ENCODE measurements at regions not wholly inside any gene's neighbourhood (a gene's known extent, or its start where the extent isn't known, plus 50 kb on each side); places are given as distances from the start of the nearest gene placed in this dataset.

- no peak for TF ChIP-seq PKNOX1 (IDR thresholded peaks at IDR 0.05)
- CTCF ChIA-PET, result no interaction called here
- POLR2A ChIA-PET, result no interaction called here
- DNase-seq (ENCODE audit: extremely low spot score), result no peak
Measured at GRCh38 chrX:25618248-25618647, 519.9 kb upstream of the MAGEB18 start.

- no peak for TF ChIP-seq NFRKB (IDR thresholded peaks at IDR 0.05)
- TF ChIP-seq SP1 (IDR thresholded peaks at IDR 0.05), result no peak
- TF ChIP-seq ARNT (IDR thresholded peaks at IDR 0.05), result no peak
- TF ChIP-seq FOXM1 (IDR thresholded peaks at IDR 0.05; ENCODE audit: borderline replicate concordance), result no peak
- no peak for TF ChIP-seq PKNOX1 (IDR thresholded peaks at IDR 0.05)
- no peak for TF ChIP-seq FOXK2 (IDR thresholded peaks at IDR 0.05)
- no peak for TF ChIP-seq ZNF384 (IDR thresholded peaks at IDR 0.05)
- TF ChIP-seq ELF4 (IDR thresholded peaks at IDR 0.05), result no peak
- no peak for TF ChIP-seq HDGF (IDR thresholded peaks at IDR 0.05; ENCODE audit: borderline replicate concordance)
- TF ChIP-seq CTBP1 (IDR thresholded peaks at IDR 0.05; ENCODE audit: borderline replicate concordance), result no peak
- TF ChIP-seq TARDBP (IDR thresholded peaks at IDR 0.05), result no peak
- no peak for TF ChIP-seq BHLHE40 (IDR thresholded peaks at IDR 0.05; ENCODE audit: borderline replicate concordance)
- no peak for TF ChIP-seq LEF1 (IDR thresholded peaks at IDR 0.05; ENCODE audit: borderline replicate concordance)
- TF ChIP-seq L3MBTL2 (conservative IDR thresholded peaks at IDR 0.05), result no peak
- no peak for TF ChIP-seq FOXA1 (IDR thresholded peaks at IDR 0.05)
- no peak for TF ChIP-seq SUZ12 (IDR thresholded peaks at IDR 0.05)
- no peak for DNase-seq (ENCODE audit: extremely low spot score)
- ChIA-PET POLR2A (no interaction called here), CTCF (no interaction called here)
Measured at GRCh38 chrX:25640276-25640675, 497.9 kb upstream of the MAGEB18 start.

- TF ChIP-seq FOXM1 (IDR thresholded peaks at IDR 0.05; ENCODE audit: borderline replicate concordance) (no peak), SP1 (IDR thresholded peaks at IDR 0.05) (no peak), TARDBP (IDR thresholded peaks at IDR 0.05) (no peak), NFRKB (IDR thresholded peaks at IDR 0.05) (no peak), ZNF384 (IDR thresholded peaks at IDR 0.05) (no peak), LEF1 (IDR thresholded peaks at IDR 0.05; ENCODE audit: borderline replicate concordance) (no peak), ELF4 (IDR thresholded peaks at IDR 0.05) (no peak), CTBP1 (IDR thresholded peaks at IDR 0.05; ENCODE audit: borderline replicate concordance) (no peak), ARNT (IDR thresholded peaks at IDR 0.05) (no peak), FOXA1 (IDR thresholded peaks at IDR 0.05) (no peak), FOXK2 (IDR thresholded peaks at IDR 0.05) (no peak)
- ChIA-PET CTCF (no interaction called here), POLR2A (no interaction called here)
- no peak for DNase-seq (ENCODE audit: extremely low spot score)
Measured at GRCh38 chrX:25646156-25646555, 492.0 kb upstream of the MAGEB18 start.

GRCh38 chrX:25648790-25649189 is 489.4 kb upstream of the MAGEB18 start:
- POLR2A ChIA-PET, result no interaction called here
- CTCF ChIA-PET, result no interaction called here
- no peak for DNase-seq (ENCODE audit: extremely low spot score)
- no peak for TF ChIP-seq SP1 (IDR thresholded peaks at IDR 0.05)
- TF ChIP-seq ARNT (IDR thresholded peaks at IDR 0.05), result no peak
- TF ChIP-seq LEF1 (IDR thresholded peaks at IDR 0.05; ENCODE audit: borderline replicate concordance), result no peak
- TF ChIP-seq HDGF (IDR thresholded peaks at IDR 0.05; ENCODE audit: borderline replicate concordance), result no peak
- no peak for TF ChIP-seq BHLHE40 (IDR thresholded peaks at IDR 0.05; ENCODE audit: borderline replicate concordance)
- TF ChIP-seq FOXA1 (IDR thresholded peaks at IDR 0.05), result no peak
- TF ChIP-seq FOXK2 (IDR thresholded peaks at IDR 0.05), result no peak
- TF ChIP-seq L3MBTL2 (conservative IDR thresholded peaks at IDR 0.05), result no peak
- no peak for TF ChIP-seq SUZ12 (IDR thresholded peaks at IDR 0.05)
- TF ChIP-seq ZNF384 (IDR thresholded peaks at IDR 0.05), result no peak
- no peak for TF ChIP-seq NFRKB (IDR thresholded peaks at IDR 0.05)
- TF ChIP-seq FOXM1 (IDR thresholded peaks at IDR 0.05; ENCODE audit: borderline replicate concordance), result no peak
- no peak for TF ChIP-seq ELF4 (IDR thresholded peaks at IDR 0.05)
- TF ChIP-seq TARDBP (IDR thresholded peaks at IDR 0.05), result no peak
- TF ChIP-seq PKNOX1 (IDR thresholded peaks at IDR 0.05), result no peak
- no peak for TF ChIP-seq CTBP1 (IDR thresholded peaks at IDR 0.05; ENCODE audit: borderline replicate concordance)

GRCh38 chrX:25650216-25650820 is 487.8 kb upstream of the MAGEB18 start:
- TF ChIP-seq L3MBTL2 (conservative IDR thresholded peaks at IDR 0.05), result no peak
- no peak for TF ChIP-seq NFRKB (IDR thresholded peaks at IDR 0.05)
- TF ChIP-seq ZNF384 (IDR thresholded peaks at IDR 0.05), result no peak
- no peak for TF ChIP-seq ELF4 (IDR thresholded peaks at IDR 0.05)
- no peak for TF ChIP-seq HDGF (IDR thresholded peaks at IDR 0.05; ENCODE audit: borderline replicate concordance)
- TF ChIP-seq LEF1 (IDR thresholded peaks at IDR 0.05; ENCODE audit: borderline replicate concordance), result no peak
- TF ChIP-seq TARDBP (IDR thresholded peaks at IDR 0.05), result no peak
- TF ChIP-seq CTBP1 (IDR thresholded peaks at IDR 0.05; ENCODE audit: borderline replicate concordance), result no peak
- no peak for TF ChIP-seq FOXM1 (IDR thresholded peaks at IDR 0.05; ENCODE audit: borderline replicate concordance)
- no peak for TF ChIP-seq ARNT (IDR thresholded peaks at IDR 0.05)
- no peak for TF ChIP-seq SUZ12 (IDR thresholded peaks at IDR 0.05)
- no peak for TF ChIP-seq SP1 (IDR thresholded peaks at IDR 0.05)
- no peak for TF ChIP-seq FOXK2 (IDR thresholded peaks at IDR 0.05)
- no peak for TF ChIP-seq BHLHE40 (IDR thresholded peaks at IDR 0.05; ENCODE audit: borderline replicate concordance)
- no peak for TF ChIP-seq PKNOX1 (IDR thresholded peaks at IDR 0.05)
- TF ChIP-seq FOXA1 (IDR thresholded peaks at IDR 0.05), result no peak
- CTCF ChIA-PET, result no interaction called here
- POLR2A ChIA-PET, result no interaction called here

GRCh38 chrX:25659317-25659716 is 478.8 kb upstream of the MAGEB18 start:
- CTCF ChIA-PET, result no interaction called here

More at GRCh38 chrX:25650216-25650820, 487.8 kb upstream of the MAGEB18 start:
- no peak for DNase-seq (ENCODE audit: extremely low spot score)

More at GRCh38 chrX:25659317-25659716, 478.8 kb upstream of the MAGEB18 start:
- DNase-seq (ENCODE audit: extremely low spot score), result no peak
- POLR2A ChIA-PET, result no interaction called here
- TF ChIP-seq ARNT (IDR thresholded peaks at IDR 0.05) (no peak), PKNOX1 (IDR thresholded peaks at IDR 0.05) (no peak), CTBP1 (IDR thresholded peaks at IDR 0.05; ENCODE audit: borderline replicate concordance) (no peak), LEF1 (IDR thresholded peaks at IDR 0.05; ENCODE audit: borderline replicate concordance) (no peak), ZNF384 (IDR thresholded peaks at IDR 0.05) (no peak), FOXK2 (IDR thresholded peaks at IDR 0.05) (no peak)

Measured in HEK293T (cell line).